Islet of Langerhans (tissue), 1 donor: ENCODE measurements at regions not wholly inside any gene's neighbourhood (a gene's known extent, or its start where the extent isn't known, plus 50 kb on each side); places are given as distances from the start of the nearest gene placed in this dataset.

Experiments
- FAIRE-seq: peaks from one replicate; lab custom pipeline; 2011; peaks lifted over from hg19 to GRCh38; lab: Jason Lieb, UNC

DNA sequence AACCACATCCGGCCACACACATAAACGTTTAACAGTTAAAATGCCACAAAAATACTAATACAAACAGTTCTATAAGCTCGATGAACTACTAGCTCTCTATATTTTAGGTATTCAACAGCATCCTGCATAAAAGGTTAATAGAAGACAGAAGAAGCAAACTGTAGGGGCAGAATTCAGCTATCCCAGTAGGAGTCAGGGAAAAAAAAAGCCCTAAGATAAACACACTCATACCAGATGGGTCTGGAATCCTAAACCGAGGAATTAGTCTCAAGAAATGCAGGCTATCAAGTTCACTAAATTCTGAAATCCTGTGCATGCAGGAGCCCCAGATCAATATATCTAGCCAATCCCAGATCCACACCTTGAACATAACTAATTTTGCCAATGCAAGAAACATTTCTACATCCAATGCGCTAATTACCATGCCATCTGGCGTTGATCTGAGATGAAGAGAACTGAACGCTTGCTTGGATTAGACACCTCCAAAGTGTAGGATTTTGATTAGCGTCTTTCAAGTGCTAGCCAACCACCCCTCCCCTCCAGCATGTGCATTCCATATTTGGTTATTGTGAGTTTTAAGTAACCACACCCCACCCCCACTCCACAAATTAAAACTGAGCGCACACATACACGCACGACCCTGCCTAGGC, 512.2 kb upstream of the INTU start:
- FAIRE-seq, result no peak

DNA sequence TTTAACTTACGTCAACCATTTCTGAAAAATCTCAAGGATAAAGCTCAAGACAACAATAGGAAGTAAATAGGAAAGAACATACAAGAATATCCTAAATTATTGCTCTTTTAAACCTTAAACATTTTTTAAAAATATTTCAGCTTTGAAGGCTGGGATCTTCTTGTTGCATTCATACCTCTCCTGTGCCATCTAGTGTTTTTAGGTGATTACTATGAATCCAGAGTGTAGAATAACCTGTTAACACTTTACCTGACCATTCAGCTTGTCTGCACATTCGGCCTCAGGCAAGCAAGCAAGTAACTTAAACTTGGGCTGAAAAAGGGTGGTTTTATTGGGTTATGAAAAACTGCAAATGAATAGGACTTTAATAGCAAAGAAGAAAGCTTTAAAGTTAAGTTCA, 507.8 kb upstream of the INTU start:
- FAIRE-seq, result no peak

DNA sequence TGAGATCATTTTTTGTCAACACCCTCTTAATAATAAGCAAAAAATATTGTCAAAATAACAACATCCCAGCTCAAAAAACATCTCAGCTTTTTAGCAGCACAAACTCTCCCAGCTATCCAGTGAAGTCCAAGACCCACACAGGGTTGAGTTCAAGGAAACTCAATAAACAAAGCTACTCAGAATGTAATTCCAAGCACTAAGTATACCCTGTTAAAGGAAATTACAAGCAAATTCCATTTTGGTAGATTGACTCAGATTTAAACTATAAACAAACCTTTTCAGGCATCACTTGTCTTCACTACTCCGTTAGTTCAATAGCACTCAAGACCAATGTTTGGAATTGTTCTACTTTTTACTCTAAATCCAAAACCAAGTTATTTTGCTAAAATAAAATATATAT, 506.0 kb upstream of the INTU start:
- FAIRE-seq, result no peak

DNA sequence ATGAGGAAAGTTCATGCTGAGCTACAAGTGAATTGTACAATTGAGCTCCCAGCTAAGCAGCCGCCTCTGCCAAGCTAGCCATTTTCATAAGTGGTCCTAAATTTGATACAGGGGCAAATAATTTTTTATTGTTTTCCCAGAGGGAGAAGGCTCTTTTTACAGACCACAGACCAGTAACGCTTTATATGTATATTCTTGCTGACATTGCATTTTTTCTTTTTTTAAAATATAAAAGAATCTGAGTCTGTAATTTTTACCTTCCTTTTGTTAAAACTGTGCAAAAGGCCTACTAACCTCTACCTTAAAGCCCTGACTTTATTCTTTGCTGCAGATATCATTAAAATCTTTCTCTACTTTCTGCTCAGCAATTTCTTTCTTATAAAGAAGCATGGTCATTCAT, 501.2 kb upstream of the INTU start:
- FAIRE-seq, result no peak

DNA sequence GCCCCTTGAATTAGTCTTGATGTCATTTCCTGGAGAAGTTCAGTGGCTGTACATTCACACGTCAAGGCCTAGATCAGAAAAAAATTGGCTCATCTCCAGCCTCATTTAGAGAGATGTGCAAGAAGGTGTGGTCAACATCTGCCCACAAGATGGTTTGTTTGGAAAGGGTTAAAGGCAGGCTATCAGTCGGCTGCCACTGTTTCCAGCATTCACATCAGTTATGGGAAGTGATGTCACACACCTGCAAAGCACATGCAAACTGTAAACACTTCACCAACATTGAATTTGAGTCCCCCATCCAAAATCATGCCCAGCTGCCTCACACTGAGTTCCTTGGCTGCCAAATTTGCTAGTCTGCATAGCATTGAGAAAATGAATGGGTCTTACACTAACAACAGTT, 498.3 kb upstream of the INTU start:
- FAIRE-seq, result no peak

DNA sequence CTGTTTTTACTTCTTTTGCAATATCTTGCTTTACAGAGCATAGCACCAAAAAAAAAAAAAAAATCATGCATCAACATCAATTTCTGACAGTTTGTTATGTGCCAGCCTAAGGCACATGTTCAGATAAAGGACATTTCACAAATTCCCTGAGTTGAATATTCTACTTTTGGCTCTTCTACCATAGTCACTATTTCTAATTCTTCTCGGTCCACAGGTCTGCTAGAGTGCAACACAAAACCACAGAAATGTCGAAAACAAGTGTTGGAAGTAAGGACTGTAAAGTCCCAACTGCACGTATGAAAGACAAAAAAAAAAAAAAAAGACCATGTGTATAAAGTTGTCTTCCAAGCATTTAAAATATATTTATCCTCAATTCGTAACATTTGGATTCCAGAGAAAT, 494.2 kb upstream of the INTU start:
- FAIRE-seq, result no peak

DNA sequence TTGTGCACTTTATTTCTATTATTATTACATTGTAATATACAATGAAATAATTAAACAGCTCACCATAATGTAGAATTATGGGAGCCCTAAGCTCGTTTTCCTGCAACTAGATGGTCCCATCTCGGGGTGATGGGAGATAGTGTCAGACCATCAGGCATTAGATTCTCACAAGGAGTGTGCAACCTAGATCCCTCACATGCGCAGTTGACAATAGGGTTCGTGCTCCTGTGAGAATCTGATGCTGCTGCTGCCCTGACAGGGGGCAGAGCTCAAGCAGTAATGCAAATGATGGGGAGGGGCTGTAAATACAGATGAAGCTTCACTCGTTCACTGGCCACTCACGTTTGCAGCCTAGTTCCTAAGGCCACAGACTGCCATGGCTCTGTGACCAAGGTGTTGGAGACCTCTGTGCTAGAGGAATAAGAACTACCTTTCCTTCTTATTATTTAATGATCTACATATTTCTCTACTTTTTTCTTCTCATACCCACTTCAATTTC, 492.9 kb upstream of the INTU start:
- FAIRE-seq, result no peak

DNA sequence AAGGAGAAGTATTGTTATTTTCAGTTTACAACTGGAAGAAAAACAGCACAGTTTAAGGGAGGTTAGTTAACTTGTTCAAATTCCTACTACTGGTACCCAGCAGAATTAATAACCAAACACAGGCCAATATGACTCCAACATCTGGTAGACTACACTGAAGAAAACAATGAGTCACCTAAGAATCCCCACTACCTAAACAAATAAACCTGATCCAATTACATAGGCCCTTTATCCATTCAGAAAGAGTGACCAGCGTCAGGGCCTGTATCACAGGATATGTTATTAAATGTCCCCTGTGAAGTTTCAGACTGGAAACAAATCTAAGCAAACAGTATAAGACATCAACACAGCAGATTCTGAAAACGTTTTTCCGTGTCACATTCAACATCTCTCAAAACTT, 492.5 kb upstream of the INTU start:
- FAIRE-seq, result no peak

DNA sequence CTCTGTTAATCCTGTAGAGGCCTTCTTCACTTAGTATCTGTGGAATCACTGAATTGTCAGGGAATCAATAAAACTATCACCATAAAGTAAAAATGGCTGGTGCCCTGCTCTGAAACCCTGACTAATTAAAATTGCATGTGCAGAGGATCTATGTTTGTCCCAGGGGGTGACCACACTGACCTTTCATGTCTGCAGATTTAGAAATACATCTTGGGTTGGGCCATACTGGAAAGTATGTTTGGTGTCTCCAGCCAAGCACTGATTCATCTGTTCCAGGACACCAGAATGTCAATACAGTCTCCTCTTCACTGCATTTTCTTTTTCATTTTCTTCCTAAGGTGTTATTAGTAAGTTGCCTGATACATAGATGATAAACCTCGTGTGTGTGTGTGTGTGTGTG, 490.9 kb upstream of the INTU start:
- no peak for FAIRE-seq

DNA sequence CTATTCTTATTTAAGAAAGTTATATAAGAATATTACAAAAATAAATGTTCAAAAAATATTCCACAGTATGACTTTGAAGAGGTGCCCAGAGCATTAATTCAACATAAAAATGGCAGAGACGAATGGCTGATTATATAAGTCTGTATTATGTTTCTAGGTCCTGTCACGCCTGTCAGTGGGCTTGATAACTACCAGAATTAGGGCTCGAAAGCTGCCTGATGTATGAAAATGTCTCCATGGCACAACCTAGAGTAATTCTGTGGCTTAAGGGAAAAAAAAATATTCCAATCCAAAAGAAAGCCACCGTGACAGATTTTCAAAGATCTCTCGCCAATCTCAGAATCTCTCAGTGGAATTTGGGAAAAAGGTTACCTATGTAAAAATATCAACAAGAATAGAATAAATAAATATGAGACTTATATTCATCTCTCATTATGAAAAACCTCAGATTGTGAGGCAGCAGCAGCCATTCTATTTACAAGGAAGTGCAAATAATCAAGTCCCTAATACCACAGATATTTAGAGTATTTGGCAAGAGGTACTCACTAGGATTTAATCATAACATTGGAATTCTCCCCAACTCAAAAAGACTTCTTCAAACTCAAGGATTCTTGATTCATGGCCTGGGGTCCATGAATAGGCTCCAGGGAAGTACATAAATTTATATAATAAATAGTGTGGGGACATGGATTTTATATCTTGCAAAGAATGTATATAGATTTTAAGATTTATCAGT, 489.1 kb upstream of the INTU start:
- no peak for FAIRE-seq

DNA sequence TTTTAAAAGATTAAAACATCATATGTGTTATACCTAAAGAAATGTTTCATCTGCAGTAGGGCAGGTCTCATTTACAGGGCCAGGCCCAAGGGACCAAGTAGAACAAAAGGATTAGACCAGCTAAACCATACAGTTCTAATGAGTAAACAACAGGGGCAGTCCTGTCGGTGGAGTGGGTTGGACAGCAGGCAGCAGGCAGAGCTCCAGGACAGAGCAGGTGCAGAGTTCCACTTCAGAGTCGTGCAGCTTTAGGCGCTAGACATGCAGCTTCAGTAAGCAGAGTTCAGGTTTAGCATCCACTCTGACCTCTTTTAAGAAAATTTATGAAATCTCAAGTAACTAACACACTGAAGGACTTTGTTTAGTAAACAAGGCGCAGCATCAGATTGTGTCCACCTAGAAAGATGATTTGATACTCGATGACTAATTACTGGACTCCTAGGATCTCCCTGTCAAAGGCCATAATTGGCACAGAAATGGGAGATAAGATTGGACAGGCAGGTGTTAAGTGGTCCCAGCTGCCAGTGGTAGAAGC, 487.7 kb upstream of the INTU start:
- FAIRE-seq, result no peak

DNA sequence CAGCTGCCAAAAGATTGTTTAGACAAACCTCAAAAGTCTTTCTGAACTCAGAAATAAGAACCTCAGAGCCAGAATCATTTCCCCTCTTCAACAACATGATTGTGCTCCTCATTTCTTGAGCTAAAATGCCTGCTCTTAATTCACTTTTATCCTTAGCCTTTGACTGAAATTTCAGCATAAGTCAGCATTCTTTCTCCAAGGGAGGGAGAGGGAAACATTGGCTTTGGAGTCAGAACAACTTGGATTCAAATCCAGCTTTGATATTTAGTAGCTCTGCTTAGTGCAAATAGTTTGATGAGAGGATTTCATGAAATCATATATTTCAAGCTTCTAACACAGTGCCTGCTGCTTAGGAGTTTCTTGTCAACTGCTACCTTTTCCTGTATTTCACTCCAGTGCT, 484.6 kb upstream of the INTU start:
- no peak for FAIRE-seq

DNA sequence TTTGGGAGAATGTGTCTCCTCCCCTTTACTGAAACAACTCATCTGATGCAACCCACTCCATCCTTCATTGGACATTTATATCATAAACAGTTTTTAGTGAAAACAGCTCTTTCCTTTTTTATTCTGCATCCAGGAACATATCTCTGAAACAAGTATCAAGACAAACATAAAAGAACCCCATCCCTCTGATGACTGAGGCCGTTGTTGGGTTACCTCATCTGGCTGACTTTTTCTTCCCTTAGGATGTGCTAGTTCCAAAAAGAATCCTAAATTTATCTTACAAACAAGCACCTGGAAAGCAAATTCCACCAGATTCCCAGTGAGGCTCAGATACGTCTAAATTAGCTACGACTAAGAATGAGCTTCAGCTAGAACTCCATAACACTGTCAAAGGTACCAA, 483.7 kb upstream of the INTU start:
- no peak for FAIRE-seq

DNA sequence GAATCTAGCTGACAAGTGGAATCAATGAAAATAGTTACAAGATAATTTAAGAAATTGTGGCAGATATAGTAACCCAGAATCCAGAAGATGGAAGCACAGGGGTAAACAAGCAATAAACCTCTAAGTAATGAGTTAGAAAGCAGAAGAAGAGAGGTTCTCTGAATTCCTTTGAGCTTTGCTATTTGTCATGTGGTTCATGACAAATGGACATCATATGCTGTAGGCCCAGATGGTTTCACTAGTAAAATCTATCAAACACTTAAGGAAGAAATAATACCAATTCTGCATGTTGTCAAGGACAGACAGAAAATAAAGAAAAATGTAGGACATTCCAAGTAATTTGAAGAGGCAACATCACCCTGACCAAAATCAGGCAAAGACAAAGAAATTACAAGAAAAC, 480.8 kb upstream of the INTU start:
- FAIRE-seq, result no peak

DNA sequence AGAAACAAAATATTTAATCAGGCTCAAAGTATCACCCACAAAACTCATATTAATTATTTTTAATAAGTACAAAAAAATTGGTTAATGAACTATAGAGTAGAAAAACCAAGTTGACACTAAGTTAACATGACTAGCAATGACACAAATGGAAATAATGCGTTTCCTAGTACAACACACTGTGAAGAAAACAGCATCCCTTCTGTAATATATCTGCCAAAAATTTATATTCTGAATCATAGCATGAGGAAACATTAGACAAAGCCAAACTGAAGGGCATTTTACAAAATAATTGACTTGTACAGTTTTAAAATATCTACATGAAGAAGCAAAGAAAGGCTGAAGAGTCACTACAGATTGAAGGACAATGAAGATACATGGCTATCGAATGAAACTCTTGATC, 477.6 kb upstream of the INTU start:
- FAIRE-seq, result no peak

DNA sequence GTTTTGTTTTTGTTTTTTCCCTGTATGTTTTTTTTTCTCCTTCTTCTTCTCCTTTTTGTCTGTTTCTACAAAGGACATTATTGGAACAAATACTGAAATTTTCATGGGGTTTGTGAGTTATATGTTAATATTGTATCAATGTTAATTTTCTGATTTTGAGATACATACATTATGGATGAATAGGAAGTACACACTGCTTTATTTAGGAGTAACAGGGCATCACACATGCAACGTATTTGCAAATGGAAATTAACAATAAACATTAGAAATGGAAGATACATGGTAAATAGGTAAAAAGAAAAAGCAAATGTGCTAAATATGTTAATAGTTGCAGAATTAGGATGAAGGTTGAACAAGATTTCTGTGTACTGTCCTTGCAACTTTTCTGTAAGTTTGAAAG, 477.2 kb upstream of the INTU start:
- FAIRE-seq, result no peak

DNA sequence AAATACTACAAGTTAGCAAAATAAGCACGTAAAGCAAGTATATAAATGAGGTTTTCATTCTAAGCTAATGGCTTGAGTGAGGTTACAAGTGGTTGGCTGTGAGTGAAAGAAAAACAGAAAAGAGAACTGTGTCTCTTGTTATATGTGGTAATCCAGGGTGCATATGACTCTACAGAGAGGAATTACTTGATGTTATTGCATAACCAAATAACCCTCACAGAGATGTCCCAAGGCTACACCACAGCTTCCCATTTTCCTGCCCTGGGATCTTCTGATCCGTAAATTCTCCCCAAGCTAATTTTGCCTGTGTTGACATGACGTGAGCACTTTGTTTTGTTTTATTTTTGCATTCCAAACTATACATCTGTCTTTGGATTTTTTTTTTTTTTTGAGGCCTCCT, 470.0 kb upstream of the INTU start:
- FAIRE-seq, result no peak

DNA sequence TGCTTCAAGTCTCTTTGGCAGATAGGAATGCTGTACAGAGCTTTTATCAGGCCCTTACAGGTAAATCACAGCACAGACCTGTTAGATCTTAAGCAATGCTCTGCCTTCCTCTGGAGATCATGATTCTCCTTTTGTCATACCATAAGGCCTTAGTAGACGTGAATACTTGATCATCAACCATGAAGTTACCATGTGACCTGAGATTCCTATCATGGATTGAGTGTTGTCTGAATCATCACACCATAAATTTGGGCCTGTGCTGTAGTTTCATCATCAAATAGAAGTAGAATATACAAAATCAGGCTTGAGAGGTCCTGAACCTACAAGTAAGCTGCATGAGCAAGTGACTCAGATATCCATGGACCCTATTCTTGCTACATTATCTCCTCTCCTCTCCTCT, 466.8 kb upstream of the INTU start:
- FAIRE-seq, result no peak

DNA sequence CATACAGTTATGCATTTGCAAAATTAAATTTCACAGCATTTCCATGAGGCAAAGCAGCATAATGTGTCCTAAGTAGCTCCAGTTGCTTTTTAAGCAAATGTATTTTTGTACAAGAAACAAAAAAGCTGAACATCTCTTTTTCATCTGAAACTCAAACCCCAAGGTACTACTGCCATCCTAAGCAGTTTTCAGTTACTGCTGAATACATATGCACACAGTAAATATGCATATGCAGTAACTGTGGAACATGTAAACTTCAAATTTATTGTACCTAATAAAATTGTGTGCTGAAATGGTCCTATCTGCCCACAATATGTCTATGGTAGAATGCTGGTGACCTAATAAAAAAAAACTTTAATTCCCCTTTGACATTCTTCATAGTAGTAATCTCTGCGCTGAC, 458.6 kb upstream of the INTU start:
- FAIRE-seq, result no peak

DNA sequence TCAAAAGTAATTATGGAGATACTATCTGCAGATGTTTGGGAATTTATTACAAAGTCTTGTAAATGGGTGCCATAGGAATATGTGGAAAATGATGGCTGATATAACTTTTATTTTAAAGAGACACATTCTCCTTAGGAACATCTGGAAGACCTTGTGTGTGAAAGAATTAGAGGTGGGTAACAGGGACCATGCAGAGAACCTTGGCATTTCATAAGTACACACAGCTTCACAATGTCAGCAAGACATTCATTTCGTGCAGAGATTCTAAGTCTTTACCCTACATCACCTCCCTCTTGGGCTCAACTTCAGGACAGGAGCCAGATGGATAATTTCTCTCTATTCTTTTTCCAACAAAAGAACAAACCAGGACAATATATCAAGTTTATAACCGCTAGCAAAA, 458.1 kb upstream of the INTU start:
- no peak for FAIRE-seq

DNA sequence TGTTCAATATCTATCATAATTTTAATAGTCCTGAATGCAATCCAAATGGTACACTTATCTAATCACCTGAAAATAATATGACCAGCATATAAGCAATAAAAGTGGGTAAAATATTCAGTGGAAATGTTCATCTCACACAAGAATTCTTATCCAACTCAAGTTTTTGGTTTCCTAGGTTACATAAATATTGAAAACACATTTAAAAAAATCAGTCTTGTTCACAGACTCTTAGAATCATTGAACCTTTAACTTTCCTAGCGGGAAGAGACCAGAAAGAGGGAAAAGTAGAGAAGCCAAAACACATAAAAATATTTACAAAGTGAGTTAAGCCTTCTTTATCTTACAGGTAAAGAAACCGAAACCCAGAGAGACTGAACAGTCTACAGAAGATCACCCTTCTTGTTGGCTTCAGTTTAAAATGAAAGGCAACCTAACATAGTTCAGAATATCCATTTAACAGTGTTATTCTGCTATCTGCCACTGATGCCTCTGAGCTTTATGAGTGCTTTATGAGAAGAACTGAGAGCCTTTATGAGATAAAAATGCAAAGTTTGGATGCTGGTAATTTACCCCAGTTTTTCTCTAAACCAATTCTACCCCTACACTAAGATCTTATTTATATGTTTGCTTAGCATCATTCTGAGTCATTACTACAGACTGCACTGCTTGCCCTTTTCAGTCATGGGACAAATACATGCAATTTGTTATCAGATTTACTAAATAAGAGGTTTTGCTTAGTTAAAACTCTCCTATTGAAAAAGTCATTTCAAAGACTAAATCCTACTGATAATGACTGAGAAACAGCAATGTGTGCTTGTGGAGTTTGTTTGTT, 453.3 kb upstream of the INTU start:
- no peak for FAIRE-seq

DNA sequence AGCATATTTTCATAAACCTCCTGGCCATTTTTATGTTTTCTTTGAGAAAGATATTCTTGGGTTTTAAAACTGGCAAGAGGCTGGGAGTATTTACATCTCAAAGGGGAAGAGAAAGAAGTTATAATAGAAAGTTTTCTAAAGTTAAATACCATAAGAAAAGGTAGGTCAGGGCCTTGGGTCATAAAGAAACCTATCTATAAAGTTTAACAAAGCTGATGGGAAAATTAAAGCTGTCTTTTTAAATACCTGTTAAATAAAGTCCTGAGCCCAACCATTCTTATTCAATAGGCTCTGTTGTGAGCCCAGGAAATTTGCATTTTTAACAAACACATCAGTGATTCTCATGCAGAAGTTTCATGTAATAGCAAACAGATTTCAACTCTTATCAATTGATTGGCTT, 451.8 kb upstream of the INTU start:
- no peak for FAIRE-seq

DNA sequence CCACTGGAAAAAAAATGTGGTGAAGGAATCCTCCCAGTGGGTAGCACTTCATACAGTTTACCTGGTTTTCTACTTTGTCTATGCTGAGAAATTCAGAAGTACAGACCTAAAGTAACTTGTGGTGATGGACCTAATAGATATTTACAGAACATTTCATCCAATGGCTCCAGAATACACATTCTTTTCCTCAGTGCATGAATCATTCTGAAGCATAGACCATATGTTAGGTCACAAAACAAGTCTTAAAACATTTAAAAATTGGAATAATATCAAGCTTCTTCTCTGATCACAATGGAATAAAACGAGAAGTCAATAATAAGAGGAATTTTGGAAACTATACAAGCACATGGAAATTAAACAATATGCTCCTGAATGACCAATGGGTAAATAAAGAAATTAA, 450.1 kb upstream of the INTU start:
- FAIRE-seq, result no peak
